CD4-positive, alpha-beta T cell (primary cell): ENCODE measurements at regions not wholly inside any gene's neighbourhood (a gene's known extent, or its start where the extent isn't known, plus 50 kb on each side); places are given as distances from the start of the nearest gene placed in this dataset.

ENCODE experiments used
- ATAC-seq: fragments of 200-7000 bp; cut with Tn5 transposase; one replicate; pipeline ENCODE4 v1.10.0; 2022; ENCODE audit warnings: mild to moderate bottlenecking; ENCODE audit not compliant: poor library complexity
- CTCF ChIA-PET: fragments of 350-600 bp; sonication (Branson Sonifier 250); formaldehyde crosslinking; loops from one replicate; lab custom pipeline; 2021; ENCODE audit warnings: antibody characterized with exemption, inconsistent platforms; lab: Charles Lee
- POLR2A ChIA-PET: fragments of 350-600 bp; sonication (Branson Sonifier 250); formaldehyde crosslinking; loops from one replicate; lab custom pipeline; 2021; ENCODE audit warnings: antibody characterized with exemption, inconsistent platforms; lab: Charles Lee
- DNase-seq, 14 experiments: peaks; one replicate each; pipeline ENCODE4 v3.0.0-alpha.2; 2013 to 2020; ENCODE audit warnings: mixed read lengths in 2 of 14
- H3K27ac ChIP-seq, 2 donors: one replicate each; pipeline versions ENCODE4 v1.5.1 to v1.7.0; 2013; ENCODE audit warnings: low read length in 2 of 2, low read depth in 1 of 2, mild to moderate bottlenecking in 1 of 2
- H3K27me3 ChIP-seq, 2 experiments: 1 replicate in 1 of 2; 2 replicates in 1 of 2; pipeline versions ENCODE4 v1.6.1 to v1.7.0; 2013; ENCODE audit warnings: low read length in 2 of 2, control low read depth in 1 of 2, mild to moderate bottlenecking in 1 of 2, moderate library complexity in 1 of 2; ENCODE audit not compliant: insufficient read depth in 2 of 2, control insufficient read depth in 1 of 2
- H3K36me3 ChIP-seq: one replicate; pipeline ENCODE4 v1.6.1; 2013; ENCODE audit warnings: low read length, control low read depth; ENCODE audit not compliant: insufficient read depth
- H3K4me1 ChIP-seq: one replicate; pipeline ENCODE4 v1.6.1; 2013; ENCODE audit warnings: low read length, control low read depth; ENCODE audit not compliant: insufficient read depth
- H3K4me3 ChIP-seq: one replicate; pipeline ENCODE4 v1.5.1; 2013; ENCODE audit warnings: mild to moderate bottlenecking, low read length, moderate library complexity
- H3K9me3 ChIP-seq, 2 experiments: 1 replicate in 1 of 2; 2 replicates in 1 of 2; pipeline versions ENCODE4 v1.6.1 to v1.7.0; 2013; ENCODE audit warnings: low read length in 2 of 2, mild to moderate bottlenecking in 2 of 2, control low read depth in 1 of 2, moderate library complexity in 1 of 2; ENCODE audit not compliant: control insufficient read depth in 1 of 2, insufficient read depth in 1 of 2
- H3K27ac Mint-ChIP-seq: one replicate; pipeline ENCODE4 v1.8.0; 2020; ENCODE audit warnings: mixed read lengths
- H3K27me3 Mint-ChIP-seq: one replicate; pipeline ENCODE4 v1.8.0; 2021; ENCODE audit warnings: mixed read lengths
- H3K36me3 Mint-ChIP-seq: one replicate; pipeline ENCODE4 v1.8.0; 2021; ENCODE audit warnings: low read depth, mixed read lengths
- H3K4me1 Mint-ChIP-seq: one replicate; pipeline ENCODE4 v1.8.0; 2021; ENCODE audit warnings: low read depth, mixed read lengths
- H3K4me3 Mint-ChIP-seq: one replicate; pipeline ENCODE4 v1.8.0; 2020; ENCODE audit warnings: mild to moderate bottlenecking, mixed read lengths
- H3K9me3 Mint-ChIP-seq: one replicate; pipeline ENCODE4 v1.8.0; 2020; ENCODE audit warnings: mixed read lengths
- intact Hi-C, 2 experiments: fragments of 100-400 bp; cut with DNase I in 1 of 2; cut with micrococcal nuclease in 1 of 2; formaldehyde crosslinking; loops; one replicate each; pipeline versions ENCODE4 v1.15.1 to v1.9.0; 2023 to 2025; cut with DNase I, micrococcal nuclease
- TF ChIP-seq, protein P1 (sequence below): fragments of 200-600 bp; IDR thresholded peaks from one replicate; pipeline ENCODE4 v1.8.0; 2022; ENCODE audit warnings: antibody characterized with exemption, mild to moderate bottlenecking

- Histone ChIP-seq H3K27ac (no peak overlapping the region), H3K36me3 (no peaks in the 10 kb centered on the region), H3K9me3 (no peaks in the 10 kb centered on the region), H3K27me3 (no peaks in the 10 kb centered on the region), H3K4me1 (no peaks in the 10 kb centered on the region), H3K4me3 (no peak overlapping the region)
- Mint-ChIP-seq H3K27ac (no peak overlapping the region), H3K9me3 (no peaks in the 10 kb centered on the region), H3K4me3 (no peak overlapping the region), H3K4me1 (no peaks in the 10 kb centered on the region), H3K27me3 (peaks cover 5% of the 10 kb centered on the region), H3K36me3 (no peaks in the 10 kb centered on the region)
- TF ChIP-seq, protein P1, sequence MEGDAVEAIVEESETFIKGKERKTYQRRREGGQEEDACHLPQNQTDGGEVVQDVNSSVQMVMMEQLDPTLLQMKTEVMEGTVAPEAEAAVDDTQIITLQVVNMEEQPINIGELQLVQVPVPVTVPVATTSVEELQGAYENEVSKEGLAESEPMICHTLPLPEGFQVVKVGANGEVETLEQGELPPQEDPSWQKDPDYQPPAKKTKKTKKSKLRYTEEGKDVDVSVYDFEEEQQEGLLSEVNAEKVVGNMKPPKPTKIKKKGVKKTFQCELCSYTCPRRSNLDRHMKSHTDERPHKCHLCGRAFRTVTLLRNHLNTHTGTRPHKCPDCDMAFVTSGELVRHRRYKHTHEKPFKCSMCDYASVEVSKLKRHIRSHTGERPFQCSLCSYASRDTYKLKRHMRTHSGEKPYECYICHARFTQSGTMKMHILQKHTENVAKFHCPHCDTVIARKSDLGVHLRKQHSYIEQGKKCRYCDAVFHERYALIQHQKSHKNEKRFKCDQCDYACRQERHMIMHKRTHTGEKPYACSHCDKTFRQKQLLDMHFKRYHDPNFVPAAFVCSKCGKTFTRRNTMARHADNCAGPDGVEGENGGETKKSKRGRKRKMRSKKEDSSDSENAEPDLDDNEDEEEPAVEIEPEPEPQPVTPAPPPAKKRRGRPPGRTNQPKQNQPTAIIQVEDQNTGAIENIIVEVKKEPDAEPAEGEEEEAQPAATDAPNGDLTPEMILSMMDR = no peak
- POLR2A ChIA-PET = no interaction called here
- intact Hi-C loops = no loop called here
- CTCF ChIA-PET = no interaction called here
- ATAC-seq (no peak), DNase-seq (no peak)
These were observed 94.1 kb upstream of the BMP4 start for GRCh38 chr14:54050759-54051158.

DNA sequence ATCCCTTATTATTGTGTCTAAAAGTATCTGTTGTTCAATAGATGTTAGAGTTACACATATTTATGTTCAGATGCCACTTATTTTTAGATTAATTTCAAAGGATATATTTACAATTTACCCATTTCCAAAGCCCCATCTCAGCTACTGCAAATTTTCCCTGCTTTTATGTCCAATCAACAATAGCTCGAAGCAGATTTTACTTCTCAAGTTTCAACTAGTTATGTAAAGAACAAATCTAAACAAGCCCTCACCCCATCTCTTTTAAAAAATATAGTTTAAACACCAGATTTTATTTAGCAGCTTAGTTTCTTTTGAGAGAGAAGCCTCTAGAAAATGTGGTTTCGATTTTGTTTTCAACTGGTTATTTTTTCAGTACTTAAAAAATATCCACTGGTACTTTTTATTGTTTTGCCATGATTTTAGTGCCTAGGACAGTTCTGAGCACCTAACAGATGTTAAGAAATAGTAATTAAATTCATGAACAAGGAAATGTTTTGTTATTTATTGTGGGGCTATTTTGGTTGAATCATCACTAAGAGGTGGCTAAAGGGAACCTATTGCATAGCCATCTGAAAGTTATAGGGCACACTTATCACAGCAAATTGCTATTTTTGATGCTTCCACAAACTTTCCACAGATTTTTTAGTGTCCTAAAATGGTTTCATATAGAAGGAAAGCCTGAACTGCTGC, 96.2 kb upstream of the BMP4 start:
- CTCF ChIA-PET = no interaction called here
- H3K27ac Mint-ChIP-seq = no peak overlapping the region
- H3K36me3 Mint-ChIP-seq = no peaks in the 10 kb centered on the region
- no peak for ATAC-seq
- Histone ChIP-seq H3K27me3 (no peaks in the 10 kb centered on the region), H3K4me3 (no peak overlapping the region), H3K36me3 (no peaks in the 10 kb centered on the region), H3K9me3 (no peaks in the 10 kb centered on the region), H3K27ac (no peak overlapping the region), H3K4me1 (no peaks in the 10 kb centered on the region)
- no peak overlapping the region for H3K4me3 Mint-ChIP-seq
- no peaks in the 10 kb centered on the region for H3K9me3 Mint-ChIP-seq
- intact Hi-C loops = no loop called here
- POLR2A ChIA-PET = no interaction called here
- no peaks in the 10 kb centered on the region for H3K4me1 Mint-ChIP-seq
- peaks cover 5% of the 10 kb centered on the region for H3K27me3 Mint-ChIP-seq
- TF ChIP-seq, protein P1 = no peak
- no peak for DNase-seq

DNA sequence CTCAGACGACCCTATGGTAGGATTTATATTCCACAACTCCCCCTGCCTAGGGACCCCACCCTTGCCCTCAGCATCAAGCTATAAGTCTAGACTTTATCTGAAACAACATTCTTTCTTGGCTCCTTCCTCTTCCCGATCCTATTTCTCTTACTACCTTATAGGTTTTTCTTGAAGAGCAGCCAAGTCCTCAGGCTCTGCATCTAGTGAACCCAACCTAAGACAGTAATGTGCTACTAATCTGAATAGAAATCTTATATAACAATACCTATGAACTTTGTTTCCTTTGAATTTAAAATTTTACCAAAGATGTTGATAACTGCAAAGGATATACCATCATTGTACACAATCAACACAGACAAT, 96.7 kb upstream of the BMP4 start:
- no peak for ATAC-seq
- no peak overlapping the region for H3K4me3 ChIP-seq
- intact Hi-C loops = no loop called here
- DNase-seq = no peak
- no peaks in the 10 kb centered on the region for H3K4me1 Mint-ChIP-seq
- no peaks in the 10 kb centered on the region for H3K27me3 ChIP-seq
- TF ChIP-seq, protein P1 = no peak
- CTCF ChIA-PET = no interaction called here
- POLR2A ChIA-PET = no interaction called here
- no peak overlapping the region for H3K4me3 Mint-ChIP-seq
- no peaks in the 10 kb centered on the region for H3K9me3 ChIP-seq
- H3K27ac Mint-ChIP-seq = no peak overlapping the region
- no peaks in the 10 kb centered on the region for H3K4me1 ChIP-seq
- H3K9me3 Mint-ChIP-seq = no peaks in the 10 kb centered on the region
- no peaks in the 10 kb centered on the region for H3K36me3 ChIP-seq
- no peaks in the 10 kb centered on the region for H3K36me3 Mint-ChIP-seq
- H3K27ac ChIP-seq = no peak overlapping the region
- peaks cover 5% of the 10 kb centered on the region for H3K27me3 Mint-ChIP-seq
